ENCODE measurements at regions not wholly inside any gene's neighbourhood (a gene's known extent, or its start where the extent isn't known, plus 50 kb on each side); places are given as distances from the start of the nearest gene placed in this dataset.

DNA sequence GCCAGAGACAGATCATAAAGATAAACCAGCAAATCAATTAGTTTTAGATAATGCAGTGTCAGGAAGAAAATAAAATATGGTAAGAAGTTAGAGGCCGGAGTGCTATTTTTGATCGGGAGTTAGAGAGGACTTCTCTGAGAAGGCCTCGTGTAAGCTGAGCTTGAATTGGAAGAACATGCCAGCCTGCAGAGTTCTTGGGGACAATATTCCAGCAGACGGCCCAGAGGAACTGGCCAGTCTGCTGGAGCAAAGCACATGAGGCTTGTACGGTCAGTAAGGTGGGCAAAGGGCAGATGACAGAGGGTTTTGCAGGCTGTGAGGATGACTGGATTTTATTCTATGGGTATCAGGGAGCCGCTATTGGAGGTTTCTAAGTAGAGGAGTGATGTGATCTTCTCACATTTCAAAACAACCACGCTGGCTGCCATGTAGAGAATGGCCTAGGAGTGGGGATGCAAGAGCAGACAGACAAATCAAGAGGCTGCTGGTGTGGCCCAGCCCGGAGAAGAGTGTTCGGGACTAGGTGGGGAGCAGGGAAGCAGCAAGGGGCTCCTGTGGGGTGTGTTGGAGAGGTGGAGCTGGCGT is 84.0 kb downstream of the HES1 start:
- H3K27me3 ChIP-seq (ENCODE audit: low read depth, low read length): peaks cover 30% of the 10 kb centered on the region

DNA sequence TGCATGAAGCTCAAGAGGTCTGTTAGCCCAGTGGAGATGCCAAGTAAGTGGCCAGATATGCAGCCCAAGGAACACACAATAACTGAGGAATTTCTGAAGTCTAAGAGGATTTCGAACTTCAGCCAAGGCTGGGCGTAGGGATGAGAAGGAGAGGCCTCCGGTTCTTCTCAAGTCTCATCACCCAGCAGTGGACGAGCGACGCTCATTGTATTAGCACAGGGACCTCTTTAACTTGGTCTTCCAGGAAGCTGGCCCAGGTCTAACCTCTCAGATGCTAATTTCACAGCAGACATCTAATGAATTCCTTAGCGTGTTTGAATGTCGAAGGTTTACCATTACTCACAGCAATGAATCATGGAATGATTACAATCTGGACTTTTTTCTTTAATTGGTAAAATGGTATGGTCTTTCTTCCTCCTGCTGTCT is 85.0 kb downstream of the HES1 start:
- Histone ChIP-seq H2AFZ (ENCODE audit: low read depth, low read length) (no peak overlapping the region), H3K4me2 (ENCODE audit: low read length) (no peak overlapping the region), H3K27me3 (ENCODE audit: low read depth, low read length) (peaks cover 30% of the 10 kb centered on the region), H4K20me1 (ENCODE audit: insufficient read depth, low read length) (no peaks in the 10 kb centered on the region), H3K79me2 (ENCODE audit: low read length) (no peaks in the 10 kb centered on the region), H3K9ac (ENCODE audit: low read length) (no peak overlapping the region), H3K4me1 (ENCODE audit: low read length) (peaks cover 29% of the 10 kb centered on the region), H3K9me3 (ENCODE audit: insufficient read depth, low read length) (no peaks in the 10 kb centered on the region), H3K27ac (ENCODE audit: low read length) (no peak overlapping the region), H3K4me3 (ENCODE audit: low read length) (no peak overlapping the region), H3K36me3 (replicated peaks; ENCODE audit: low read depth, low read length) (no peaks in the 10 kb centered on the region)
- TF ChIP-seq, protein P1, sequence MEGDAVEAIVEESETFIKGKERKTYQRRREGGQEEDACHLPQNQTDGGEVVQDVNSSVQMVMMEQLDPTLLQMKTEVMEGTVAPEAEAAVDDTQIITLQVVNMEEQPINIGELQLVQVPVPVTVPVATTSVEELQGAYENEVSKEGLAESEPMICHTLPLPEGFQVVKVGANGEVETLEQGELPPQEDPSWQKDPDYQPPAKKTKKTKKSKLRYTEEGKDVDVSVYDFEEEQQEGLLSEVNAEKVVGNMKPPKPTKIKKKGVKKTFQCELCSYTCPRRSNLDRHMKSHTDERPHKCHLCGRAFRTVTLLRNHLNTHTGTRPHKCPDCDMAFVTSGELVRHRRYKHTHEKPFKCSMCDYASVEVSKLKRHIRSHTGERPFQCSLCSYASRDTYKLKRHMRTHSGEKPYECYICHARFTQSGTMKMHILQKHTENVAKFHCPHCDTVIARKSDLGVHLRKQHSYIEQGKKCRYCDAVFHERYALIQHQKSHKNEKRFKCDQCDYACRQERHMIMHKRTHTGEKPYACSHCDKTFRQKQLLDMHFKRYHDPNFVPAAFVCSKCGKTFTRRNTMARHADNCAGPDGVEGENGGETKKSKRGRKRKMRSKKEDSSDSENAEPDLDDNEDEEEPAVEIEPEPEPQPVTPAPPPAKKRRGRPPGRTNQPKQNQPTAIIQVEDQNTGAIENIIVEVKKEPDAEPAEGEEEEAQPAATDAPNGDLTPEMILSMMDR (IDR thresholded peaks at IDR 0.05; ENCODE audit: low read depth, low read length): no peak

More for the DNA sequence above, 84.0 kb downstream of the HES1 start:
- H3K36me3 ChIP-seq (replicated peaks; ENCODE audit: low read depth, low read length): no peaks in the 10 kb centered on the region
- no peaks in the 10 kb centered on the region for H3K9me3 ChIP-seq (ENCODE audit: insufficient read depth, low read length)
- no peaks in the 10 kb centered on the region for H3K79me2 ChIP-seq (ENCODE audit: low read length)
- TF ChIP-seq EZH2phosphoT487 (IDR thresholded peaks at IDR 0.05; ENCODE audit: low read depth): no peak
- TF ChIP-seq, protein P1 (IDR thresholded peaks at IDR 0.05; ENCODE audit: low read depth, low read length): no peak
- no peak overlapping the region for H2AFZ ChIP-seq (ENCODE audit: low read depth, low read length)
- H3K4me2 ChIP-seq (ENCODE audit: low read length): no peak overlapping the region
- no peaks in the 10 kb centered on the region for H4K20me1 ChIP-seq (ENCODE audit: insufficient read depth, low read length)
- no peak overlapping the region for H3K9ac ChIP-seq (ENCODE audit: low read length)
- peaks cover 28% of the 10 kb centered on the region for H3K4me1 ChIP-seq (ENCODE audit: low read length)
- H3K4me3 ChIP-seq (ENCODE audit: low read length): no peak overlapping the region
- no peak overlapping the region for H3K27ac ChIP-seq (ENCODE audit: low read length)

DNA sequence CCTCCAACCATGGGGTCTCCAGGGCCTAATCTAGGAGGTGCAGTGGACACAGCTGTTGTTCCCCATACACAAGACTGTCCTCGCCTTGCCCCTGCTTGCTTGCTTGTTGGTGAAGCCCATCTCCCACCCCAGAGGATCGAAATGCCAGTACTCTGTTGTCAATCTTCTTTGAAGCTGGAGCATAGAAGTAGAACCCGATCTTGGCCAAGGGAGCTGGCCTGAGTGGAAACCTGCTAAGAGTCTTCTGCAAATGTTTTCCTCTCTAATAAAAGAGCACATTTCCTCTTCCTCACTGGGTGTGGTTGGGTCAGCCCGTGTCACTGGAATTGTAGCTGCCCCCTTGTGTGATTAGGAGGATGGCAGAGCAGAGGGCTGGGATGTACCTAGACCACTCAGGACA is 85.4 kb downstream of the HES1 start:
- H4K20me1 ChIP-seq (ENCODE audit: insufficient read depth, low read length): no peaks in the 10 kb centered on the region
- H2AFZ ChIP-seq (ENCODE audit: low read depth, low read length): no peak overlapping the region
- TF ChIP-seq, protein P1 (IDR thresholded peaks at IDR 0.05; ENCODE audit: low read depth, low read length): no peak
- no peak for TF ChIP-seq EZH2phosphoT487 (IDR thresholded peaks at IDR 0.05; ENCODE audit: low read depth)
- no peak overlapping the region for H3K4me3 ChIP-seq (ENCODE audit: low read length)
- H3K4me1 ChIP-seq (ENCODE audit: low read length): peaks cover 29% of the 10 kb centered on the region
- peaks cover 29% of the 10 kb centered on the region for H3K27me3 ChIP-seq (ENCODE audit: low read depth, low read length)
- no peaks in the 10 kb centered on the region for H3K79me2 ChIP-seq (ENCODE audit: low read length)
- H3K9ac ChIP-seq (ENCODE audit: low read length): no peak overlapping the region
- no peaks in the 10 kb centered on the region for H3K36me3 ChIP-seq (replicated peaks; ENCODE audit: low read depth, low read length)
- no peak overlapping the region for H3K4me2 ChIP-seq (ENCODE audit: low read length)
- H3K27ac ChIP-seq (ENCODE audit: low read length): no peak overlapping the region
- no peaks in the 10 kb centered on the region for H3K9me3 ChIP-seq (ENCODE audit: insufficient read depth, low read length)

DNA sequence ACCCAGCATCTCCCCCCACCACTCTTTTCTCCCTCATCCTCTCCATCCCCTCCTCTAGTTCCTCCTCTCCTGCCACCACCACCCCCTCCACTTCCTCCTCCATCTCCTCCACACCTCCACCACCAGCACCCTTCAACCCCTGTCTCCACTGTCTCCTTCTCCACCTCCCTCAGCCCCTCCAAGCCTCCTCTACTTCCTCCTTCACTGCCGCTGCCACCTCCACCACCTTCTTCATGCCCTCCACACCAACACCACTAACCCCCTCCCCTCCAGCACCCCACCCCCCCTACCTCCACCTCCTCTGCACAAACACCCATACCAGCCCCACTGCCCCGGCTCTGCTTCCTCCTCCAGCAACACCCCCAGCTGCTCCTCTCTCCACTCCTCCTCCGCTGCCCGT is 88.0 kb downstream of the HES1 start:
- H3K36me3 ChIP-seq (replicated peaks; ENCODE audit: low read depth, low read length): no peaks in the 10 kb centered on the region
- no peak overlapping the region for H3K9ac ChIP-seq (ENCODE audit: low read length)
- H3K4me3 ChIP-seq (ENCODE audit: low read length): peak overlapping the region; percentile 54
- H3K79me2 ChIP-seq (ENCODE audit: low read length): no peaks in the 10 kb centered on the region
- TF ChIP-seq EZH2phosphoT487 (IDR thresholded peaks at IDR 0.05; ENCODE audit: low read depth): no peak
- TF ChIP-seq, protein P1 (IDR thresholded peaks at IDR 0.05; ENCODE audit: low read depth, low read length): no peak
- H4K20me1 ChIP-seq (ENCODE audit: insufficient read depth, low read length): no peaks in the 10 kb centered on the region
- peak overlapping the region; percentile 80; the same call in 1 of the 2 replicates for H2AFZ ChIP-seq (ENCODE audit: low read depth, low read length)
- peaks cover 29% of the 10 kb centered on the region for H3K27me3 ChIP-seq (ENCODE audit: low read depth, low read length)
- H3K4me2 ChIP-seq (ENCODE audit: low read length): peak overlapping the region; percentile 69
- H3K4me1 ChIP-seq (ENCODE audit: low read length): peaks cover 21% of the 10 kb centered on the region
- H3K27ac ChIP-seq (ENCODE audit: low read length): no peak overlapping the region
- H3K9me3 ChIP-seq (ENCODE audit: insufficient read depth, low read length): no peaks in the 10 kb centered on the region
